ENCODE measurements at regions not wholly inside any gene's neighbourhood (a gene's known extent, or its start where the extent isn't known, plus 50 kb on each side); places are given as distances from the start of the nearest gene placed in this dataset.

- POLR2A ChIA-PET = no interaction called here
- 13% methylated on average over 2 of the region's 2 CpGs for WGBS (ENCODE audit: insufficient coverage, insufficient replicate concordance, low lambda C conversion rate, missing lambda C conversion rate)
- TF ChIP-seq CEBPZ (IDR thresholded peaks at IDR 0.05; ENCODE audit: low read depth, low read length) (no peak), ASH2L (IDR thresholded peaks at IDR 0.05; ENCODE audit: borderline replicate concordance, low read depth) (no peak), POLR2AphosphoS2 (IDR thresholded peaks at IDR 0.05; ENCODE audit: low read depth, low read length) (no peak), SP1 (IDR thresholded peaks at IDR 0.05; ENCODE audit: low read depth, low read length) (no peak), POU2F2 (IDR thresholded peaks at IDR 0.05; ENCODE audit: borderline replicate concordance, low read depth, low read length) (no peak), SMC3 (IDR thresholded peaks at IDR 0.05; ENCODE audit: borderline replicate concordance, low read length) (no peak), RELA (IDR thresholded peaks at IDR 0.05; ENCODE audit: borderline replicate concordance, partially characterized antibody) (no peak), NFXL1 (IDR thresholded peaks at IDR 0.05; ENCODE audit: borderline replicate concordance) (no peak), ZBED1 (IDR thresholded peaks at IDR 0.05; ENCODE audit: borderline replicate concordance) (no peak), ZNF384 (IDR thresholded peaks at IDR 0.05; ENCODE audit: borderline replicate concordance, low read depth, low read length) (no peak), PAX8 (IDR thresholded peaks at IDR 0.05) (no peak), NFIC (IDR thresholded peaks at IDR 0.05; ENCODE audit: low read depth, low read length) (no peak), JUND (IDR thresholded peaks at IDR 0.05; ENCODE audit: low read depth, low read length) (no peak), IRF3 (IDR thresholded peaks at IDR 0.05) (no peak), TAF1 (IDR thresholded peaks at IDR 0.05; ENCODE audit: borderline replicate concordance, low read depth, low read length) (no peak), IRF5 (IDR thresholded peaks at IDR 0.05; ENCODE audit: borderline replicate concordance) (no peak), ETV6 (conservative IDR thresholded peaks at IDR 0.05 in 1 of 2, IDR thresholded peaks at IDR 0.05 in 1 of 2; ENCODE audit: borderline replicate concordance in 1 of 2, low read depth in 1 of 2) (no peak)
Measured at GRCh38 chr1:55466921-55467320, 251.8 kb upstream of the USP24 start.

More at GRCh38 chr1:55466921-55467320, 251.8 kb upstream of the USP24 start:
- H3K9me3 ChIP-seq (replicated peaks; ENCODE audit: control insufficient read depth, insufficient read depth, low read length) = no peaks in the 10 kb centered on the region
- H3K9ac ChIP-seq (ENCODE audit: control insufficient read depth, insufficient read depth, low read length) = no peak overlapping the region
- no peaks in the 10 kb centered on the region for H4K20me1 ChIP-seq (ENCODE audit: control insufficient read depth, insufficient read depth)
- no peaks in the 10 kb centered on the region; a peak in 2 of 4 replicates for H3K27me3 ChIP-seq (replicated peaks in 1 of 2; ENCODE audit: control insufficient read depth in 2 of 2, insufficient read depth in 2 of 2, low read length in 1 of 2)
- BruUV-seq (replicated peaks) = no TSS peak
- no peaks in the 10 kb centered on the region for H3K4me1 ChIP-seq (ENCODE audit: control insufficient read depth, insufficient read depth, low read length)
- no peak overlapping the region for H3K4me3 ChIP-seq
- ChIA-PET SMC1A (ENCODE audit: uncharacterized antibody, unreplicated experiment) (interaction anchor here (0.5 kb wide), 1 partner anchor 1659 kb away, joined by 3 read pairs; no protein-coding TSS in a partner anchor), RAD21 (ENCODE audit: unreplicated experiment) (no interaction called here), CTCF (interaction anchor here (1.8 kb wide), 1 partner anchor 12 kb away, joined by 5 read pairs; no protein-coding TSS in a partner anchor)
- in situ Hi-C loops (cut with MboI) = no loop called here
- intact Hi-C loops (cut with micrococcal nuclease; ENCODE audit: unreplicated experiment) = no loop called here
- no peaks in the 10 kb centered on the region for H3K36me3 ChIP-seq (ENCODE audit: control insufficient read depth in 2 of 2, insufficient read depth in 2 of 2, low read length in 1 of 2)
- H3K79me2 ChIP-seq (ENCODE audit: control insufficient read depth, insufficient read depth, low read length) = no peaks in the 10 kb centered on the region
- FAIRE-seq (no peak), ATAC-seq (no peak), DNase-seq (ENCODE audit: low read depth, low spot score) (no peak)
- H3K27ac ChIP-seq (ENCODE audit: control insufficient read depth, insufficient read depth) = no peak overlapping the region
- H2AFZ ChIP-seq (ENCODE audit: control insufficient read depth, low read depth, low read length) = no peak overlapping the region
- H3K4me2 ChIP-seq (ENCODE audit: control insufficient read depth, insufficient read depth) = no peak overlapping the region
